ENCODE measurements at regions not wholly inside any gene's neighbourhood (a gene's known extent, or its start where the extent isn't known, plus 50 kb on each side); places are given as distances from the start of the nearest gene placed in this dataset.

DNA sequence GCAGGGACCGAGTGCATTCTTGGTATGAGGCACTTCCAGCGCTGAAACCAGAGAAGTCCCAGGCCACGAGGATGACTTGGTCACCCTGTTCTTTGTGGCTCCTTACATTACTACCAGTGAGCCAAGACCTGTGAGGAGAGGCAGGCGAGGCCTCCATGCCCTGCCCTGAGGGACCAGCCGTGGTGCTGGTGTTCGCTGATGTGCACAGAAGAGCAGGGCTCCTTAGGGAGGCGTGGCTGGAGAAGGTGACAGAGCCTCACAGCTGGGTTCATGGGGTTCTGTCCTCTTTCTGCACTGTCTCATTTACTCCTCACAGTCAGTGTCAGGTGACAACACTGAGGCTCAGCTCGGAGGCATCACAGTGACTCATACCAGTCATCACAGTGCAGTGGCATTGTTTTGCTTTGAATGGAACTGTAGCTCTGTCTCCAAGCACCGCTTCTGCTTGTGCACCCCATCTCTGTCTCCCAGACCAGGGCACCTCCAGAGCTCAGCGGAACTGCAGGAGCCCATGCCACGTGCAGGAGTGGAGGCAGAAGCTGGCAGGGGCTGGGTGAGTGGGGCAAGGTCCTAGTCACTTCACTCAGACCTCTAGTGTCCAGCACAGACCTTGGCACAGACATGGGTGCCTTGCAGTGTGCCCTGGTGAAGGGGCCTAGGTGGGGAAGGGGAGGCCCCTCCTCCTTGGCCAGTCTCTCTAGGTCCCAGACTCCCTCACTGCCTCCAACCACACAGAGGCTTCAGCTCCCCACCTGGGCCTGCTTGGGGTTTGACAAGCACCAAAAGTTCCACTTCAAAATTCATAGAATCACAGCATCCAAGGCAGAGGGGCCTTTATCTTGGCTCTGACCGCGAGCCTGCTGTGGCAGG is 310.9 kb downstream of the MATN1 start:
- no peak for TF ChIP-seq ELF4 (IDR thresholded peaks at IDR 0.05)
- TF ChIP-seq CTBP1 (IDR thresholded peaks at IDR 0.05; ENCODE audit: borderline replicate concordance), result no peak
- no peak for TF ChIP-seq FOXM1 (IDR thresholded peaks at IDR 0.05; ENCODE audit: borderline replicate concordance)
- TF ChIP-seq ZNF384 (IDR thresholded peaks at IDR 0.05), result no peak
- no peak for TF ChIP-seq SP1 (IDR thresholded peaks at IDR 0.05)
- no peak for TF ChIP-seq SUZ12 (IDR thresholded peaks at IDR 0.05)
- TF ChIP-seq LEF1 (IDR thresholded peaks at IDR 0.05; ENCODE audit: borderline replicate concordance), result no peak
- TF ChIP-seq L3MBTL2 (conservative IDR thresholded peaks at IDR 0.05), result no peak
- TF ChIP-seq TARDBP (IDR thresholded peaks at IDR 0.05), result no peak
- TF ChIP-seq, protein P1, sequence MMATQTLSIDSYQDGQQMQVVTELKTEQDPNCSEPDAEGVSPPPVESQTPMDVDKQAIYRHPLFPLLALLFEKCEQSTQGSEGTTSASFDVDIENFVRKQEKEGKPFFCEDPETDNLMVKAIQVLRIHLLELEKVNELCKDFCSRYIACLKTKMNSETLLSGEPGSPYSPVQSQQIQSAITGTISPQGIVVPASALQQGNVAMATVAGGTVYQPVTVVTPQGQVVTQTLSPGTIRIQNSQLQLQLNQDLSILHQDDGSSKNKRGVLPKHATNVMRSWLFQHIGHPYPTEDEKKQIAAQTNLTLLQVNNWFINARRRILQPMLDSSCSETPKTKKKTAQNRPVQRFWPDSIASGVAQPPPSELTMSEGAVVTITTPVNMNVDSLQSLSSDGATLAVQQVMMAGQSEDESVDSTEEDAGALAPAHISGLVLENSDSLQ (IDR thresholded peaks at IDR 0.05), result no peak
- no peak for TF ChIP-seq FOXK2 (IDR thresholded peaks at IDR 0.05)
- TF ChIP-seq ARNT (IDR thresholded peaks at IDR 0.05), result no peak
- TF ChIP-seq BHLHE40 (IDR thresholded peaks at IDR 0.05; ENCODE audit: borderline replicate concordance), result no peak
- no peak for TF ChIP-seq FOXA1 (IDR thresholded peaks at IDR 0.05)
